ENCODE measurements at regions not wholly inside any gene's neighbourhood (a gene's known extent, or its start where the extent isn't known, plus 50 kb on each side); places are given as distances from the start of the nearest gene placed in this dataset.

GRCh38 chr19:34825212-34825611 is 52.2 kb upstream of the ZNF599 start:
- DNase-seq (ENCODE audit: low read depth, low spot score): no peak
- POLR2A ChIA-PET: no interaction called here
- CTCF ChIA-PET: no interaction called here
- H3K4me3 ChIP-seq (ENCODE audit: low read depth, low read length): no peak overlapping the region
- TF ChIP-seq, protein P1, sequence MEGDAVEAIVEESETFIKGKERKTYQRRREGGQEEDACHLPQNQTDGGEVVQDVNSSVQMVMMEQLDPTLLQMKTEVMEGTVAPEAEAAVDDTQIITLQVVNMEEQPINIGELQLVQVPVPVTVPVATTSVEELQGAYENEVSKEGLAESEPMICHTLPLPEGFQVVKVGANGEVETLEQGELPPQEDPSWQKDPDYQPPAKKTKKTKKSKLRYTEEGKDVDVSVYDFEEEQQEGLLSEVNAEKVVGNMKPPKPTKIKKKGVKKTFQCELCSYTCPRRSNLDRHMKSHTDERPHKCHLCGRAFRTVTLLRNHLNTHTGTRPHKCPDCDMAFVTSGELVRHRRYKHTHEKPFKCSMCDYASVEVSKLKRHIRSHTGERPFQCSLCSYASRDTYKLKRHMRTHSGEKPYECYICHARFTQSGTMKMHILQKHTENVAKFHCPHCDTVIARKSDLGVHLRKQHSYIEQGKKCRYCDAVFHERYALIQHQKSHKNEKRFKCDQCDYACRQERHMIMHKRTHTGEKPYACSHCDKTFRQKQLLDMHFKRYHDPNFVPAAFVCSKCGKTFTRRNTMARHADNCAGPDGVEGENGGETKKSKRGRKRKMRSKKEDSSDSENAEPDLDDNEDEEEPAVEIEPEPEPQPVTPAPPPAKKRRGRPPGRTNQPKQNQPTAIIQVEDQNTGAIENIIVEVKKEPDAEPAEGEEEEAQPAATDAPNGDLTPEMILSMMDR (IDR thresholded peaks at IDR 0.05; ENCODE audit: insufficient read depth, low read length, missing control alignments): no peak

- TF ChIP-seq, protein P1 (IDR thresholded peaks at IDR 0.05; ENCODE audit: insufficient read depth, low read length, missing control alignments): no peak
- ChIA-PET CTCF (no interaction called here), POLR2A (no interaction called here)
- no peak overlapping the region for H3K4me3 ChIP-seq (ENCODE audit: low read depth, low read length)
- no peak for DNase-seq (ENCODE audit: low read depth, low spot score)
Measured at GRCh38 chr19:34824686-34825085, 51.7 kb upstream of the ZNF599 start.
